Keratinocyte (primary cell): ENCODE measurements at regions not wholly inside any gene's neighbourhood (a gene's known extent, or its start where the extent isn't known, plus 50 kb on each side); places are given as distances from the start of the nearest gene placed in this dataset.

ENCODE experiments used
- EZH2 ChIP-seq: IDR thresholded peaks from one replicate; pipeline ENCODE4 v1.6.1; 2012; ENCODE audit warnings: inconsistent platforms, mild to moderate bottlenecking, low read length, moderate library complexity
- TF ChIP-seq, protein P1 (sequence below), 3 experiments: IDR thresholded peaks in 1 of 3; conservative IDR thresholded peaks in 1 of 3; optimal IDR thresholded peaks in 1 of 3; 2 replicates in 2 of 3; 3 replicates in 1 of 3; pipeline versions ENCODE3 to v1.5.1; 2011; ENCODE audit warnings: low read length in 3 of 3, mild to moderate bottlenecking in 3 of 3, moderate library complexity in 2 of 3, control low read depth in 1 of 3, inconsistent platforms in 1 of 3; ENCODE audit not compliant: insufficient read depth in 2 of 3; ENCODE audit errors: extremely low read depth in 1 of 3

- TF ChIP-seq, protein P1, sequence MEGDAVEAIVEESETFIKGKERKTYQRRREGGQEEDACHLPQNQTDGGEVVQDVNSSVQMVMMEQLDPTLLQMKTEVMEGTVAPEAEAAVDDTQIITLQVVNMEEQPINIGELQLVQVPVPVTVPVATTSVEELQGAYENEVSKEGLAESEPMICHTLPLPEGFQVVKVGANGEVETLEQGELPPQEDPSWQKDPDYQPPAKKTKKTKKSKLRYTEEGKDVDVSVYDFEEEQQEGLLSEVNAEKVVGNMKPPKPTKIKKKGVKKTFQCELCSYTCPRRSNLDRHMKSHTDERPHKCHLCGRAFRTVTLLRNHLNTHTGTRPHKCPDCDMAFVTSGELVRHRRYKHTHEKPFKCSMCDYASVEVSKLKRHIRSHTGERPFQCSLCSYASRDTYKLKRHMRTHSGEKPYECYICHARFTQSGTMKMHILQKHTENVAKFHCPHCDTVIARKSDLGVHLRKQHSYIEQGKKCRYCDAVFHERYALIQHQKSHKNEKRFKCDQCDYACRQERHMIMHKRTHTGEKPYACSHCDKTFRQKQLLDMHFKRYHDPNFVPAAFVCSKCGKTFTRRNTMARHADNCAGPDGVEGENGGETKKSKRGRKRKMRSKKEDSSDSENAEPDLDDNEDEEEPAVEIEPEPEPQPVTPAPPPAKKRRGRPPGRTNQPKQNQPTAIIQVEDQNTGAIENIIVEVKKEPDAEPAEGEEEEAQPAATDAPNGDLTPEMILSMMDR (optimal IDR thresholded peaks at IDR 0.05 in 1 of 3, IDR thresholded peaks at IDR 0.05 in 1 of 3, conservative IDR thresholded peaks at IDR 0.05 in 1 of 3; ENCODE audit: extremely low read depth in 1 of 3, insufficient read depth in 2 of 3, low read length in 3 of 3): no peak
- no peak for TF ChIP-seq EZH2
Observed at GRCh38 chr3:69531576-69532546, 146.0 kb upstream of the FRMD4B start.
